Keratinocyte (primary cell): ENCODE measurements at regions not wholly inside any gene's neighbourhood (a gene's known extent, or its start where the extent isn't known, plus 50 kb on each side); places are given as distances from the start of the nearest gene placed in this dataset.
A peak's percentile ranks its signal among the peaks of the same experiment; 100 is the strongest.

Experiments
- DNase-seq: peaks from one replicate; pipeline ENCODE4 v3.0.0-alpha.2; 2011; ENCODE audit warnings: low read depth, missing footprints, low spot score
- FAIRE-seq: peaks from 2 replicates; lab custom pipeline; 2011; peaks lifted over from hg19 to GRCh38; lab: Jason Lieb, UNC
- H2AFZ ChIP-seq: 2 replicates; pipeline ENCODE4 v1.6.0; 2012; ENCODE audit warnings: low read length, control low read depth, inconsistent platforms; ENCODE audit not compliant: control insufficient read depth
- H3K27ac ChIP-seq: 2 replicates; pipeline ENCODE4 v1.5.1; 2011; ENCODE audit warnings: low read length; ENCODE audit not compliant: control insufficient read depth, insufficient read depth
- H3K27me3 ChIP-seq: 3 replicates; pipeline ENCODE4 v1.6.0; 2011; ENCODE audit warnings: low read length; ENCODE audit not compliant: control insufficient read depth, insufficient read depth; ENCODE audit errors: extremely low read depth
- H3K36me3 ChIP-seq, 2 experiments: 2 replicates in 1 of 2; 3 replicates in 1 of 2; pipeline ENCODE4 v1.5.1; 2011; ENCODE audit warnings: low read length in 2 of 2, mild to moderate bottlenecking in 1 of 2; ENCODE audit not compliant: control insufficient read depth in 2 of 2, insufficient read depth in 2 of 2; ENCODE audit errors: extremely low read depth in 1 of 2
- H3K4me1 ChIP-seq: 3 replicates; pipeline ENCODE4 v1.5.1; 2011; ENCODE audit warnings: low read length; ENCODE audit not compliant: control insufficient read depth, insufficient read depth; ENCODE audit errors: extremely low read depth
- H3K4me2 ChIP-seq: 3 replicates; pipeline ENCODE4 v1.6.0; 2011; ENCODE audit warnings: low read depth, low read length; ENCODE audit not compliant: control insufficient read depth, insufficient read depth; ENCODE audit errors: extremely low read depth
- H3K4me3 ChIP-seq, 3 experiments: fragments of 200-600 bp in 1 of 3; sonication (generic) in 1 of 3; 2 replicates in 2 of 3; 3 replicates in 1 of 3; pipeline ENCODE4 v1.5.1; 2011 to 2016; ENCODE audit warnings: low read length in 3 of 3, mild to moderate bottlenecking in 3 of 3, control low read depth in 2 of 3, inconsistent platforms in 1 of 3, low read depth in 1 of 3, mixed read lengths in 1 of 3, mixed run types in 1 of 3, moderate library complexity in 1 of 3; ENCODE audit not compliant: control insufficient read depth in 2 of 3, insufficient read depth in 2 of 3; ENCODE audit errors: extremely low read depth in 1 of 3
- H3K79me2 ChIP-seq: 2 replicates; pipeline ENCODE4 v1.6.0; 2012; ENCODE audit warnings: low read length; ENCODE audit not compliant: control insufficient read depth, insufficient read depth
- H3K9ac ChIP-seq: 3 replicates; pipeline ENCODE4 v1.6.0; 2011; ENCODE audit warnings: low read length; ENCODE audit not compliant: control insufficient read depth, insufficient read depth; ENCODE audit errors: extremely low read depth
- H3K9me1 ChIP-seq: 3 replicates; pipeline ENCODE4 v1.6.0; 2011; ENCODE audit warnings: low read length; ENCODE audit not compliant: control insufficient read depth, insufficient read depth; ENCODE audit errors: extremely low read depth
- H3K9me3 ChIP-seq: 2 replicates; pipeline ENCODE4 v1.5.1; 2012; ENCODE audit warnings: low read depth, low read length; ENCODE audit not compliant: control insufficient read depth
- H4K20me1 ChIP-seq: 3 replicates; pipeline ENCODE4 v1.6.0; 2011; ENCODE audit warnings: low read length; ENCODE audit not compliant: control insufficient read depth, insufficient read depth; ENCODE audit errors: extremely low read depth
- CTCF ChIP-seq, 3 experiments: IDR thresholded peaks in 1 of 3; conservative IDR thresholded peaks in 1 of 3; optimal IDR thresholded peaks in 1 of 3; 2 replicates in 2 of 3; 3 replicates in 1 of 3; pipeline versions ENCODE3 to v1.5.1; 2011; ENCODE audit warnings: low read length in 3 of 3, mild to moderate bottlenecking in 3 of 3, moderate library complexity in 2 of 3, control low read depth in 1 of 3, inconsistent platforms in 1 of 3; ENCODE audit not compliant: insufficient read depth in 2 of 3; ENCODE audit errors: extremely low read depth in 1 of 3
- EZH2 ChIP-seq: IDR thresholded peaks from one replicate; pipeline ENCODE4 v1.6.1; 2012; ENCODE audit warnings: inconsistent platforms, mild to moderate bottlenecking, low read length, moderate library complexity
- dilution Hi-C: fragments of 300-500 bp; cut with MboI; formaldehyde crosslinking; loops from one replicate; pipeline ENCODE4 v1.7.0; 2020; ENCODE audit warnings: low sequenced_read_pairs; ENCODE audit not compliant: extremely low pct_ligation_motif_present

GRCh38 chr12:59046763-59047534, 126.6 kb upstream of the LRIG3 start:
- DNase-seq: no peak
- no peak overlapping the region for H3K4me3 ChIP-seq
- H4K20me1 ChIP-seq: no peaks in the 10 kb centered on the region
- no peaks in the 10 kb centered on the region for H3K27me3 ChIP-seq
- peak; percentile 89 for FAIRE-seq
- dilution Hi-C loops: no loop called here
- no peaks in the 10 kb centered on the region for H3K79me2 ChIP-seq
- H3K9me3 ChIP-seq: no peaks in the 10 kb centered on the region
- peak overlapping the region; percentile 45 for H3K4me2 ChIP-seq
- peaks cover 26% of the 10 kb centered on the region for H3K4me1 ChIP-seq
- H2AFZ ChIP-seq: peak overlapping the region; percentile 34
- peak in 1 of 3 experiments; percentile 5 for TF ChIP-seq CTCF (optimal IDR thresholded peaks at IDR 0.05 in 1 of 3, IDR thresholded peaks at IDR 0.05 in 1 of 3, conservative IDR thresholded peaks at IDR 0.05 in 1 of 3; ENCODE audit: extremely low read depth in 1 of 3, insufficient read depth in 2 of 3, low read length in 3 of 3)
- TF ChIP-seq EZH2: no peak
- H3K36me3 ChIP-seq: no peaks in the 10 kb centered on the region
- H3K27ac ChIP-seq: peak overlapping the region; percentile 24
- H3K9ac ChIP-seq: no peak overlapping the region
- no peaks in the 10 kb centered on the region for H3K9me1 ChIP-seq

GRCh38 chr12:59044791-59045190, 124.5 kb upstream of the LRIG3 start:
- Histone ChIP-seq H3K4me2 (no peak overlapping the region), H4K20me1 (no peaks in the 10 kb centered on the region), H3K36me3 (no peaks in the 10 kb centered on the region), H3K9me1 (no peaks in the 10 kb centered on the region), H3K9me3 (no peaks in the 10 kb centered on the region), H3K4me1 (peaks cover 43% of the 10 kb centered on the region), H3K9ac (no peak overlapping the region), H3K27me3 (no peaks in the 10 kb centered on the region), H2AFZ (no peak overlapping the region), H3K79me2 (no peaks in the 10 kb centered on the region), H3K4me3 (no peak overlapping the region), H3K27ac (no peak overlapping the region)
- TF ChIP-seq CTCF (optimal IDR thresholded peaks at IDR 0.05 in 1 of 3, IDR thresholded peaks at IDR 0.05 in 1 of 3, conservative IDR thresholded peaks at IDR 0.05 in 1 of 3; ENCODE audit: extremely low read depth in 1 of 3, insufficient read depth in 2 of 3, low read length in 3 of 3) (no peak), EZH2 (no peak)
- no peak for DNase-seq
- dilution Hi-C loops: no loop called here
- no peak for FAIRE-seq
